ENCODE measurements at regions not wholly inside any gene's neighbourhood (a gene's known extent, or its start where the extent isn't known, plus 50 kb on each side); places are given as distances from the start of the nearest gene placed in this dataset.
"Not testable (repeated sequence)": the region's sequence is repeated elsewhere in the genome, so short reads cannot be mapped to it uniquely, and the experiment has no call there.

DNA sequence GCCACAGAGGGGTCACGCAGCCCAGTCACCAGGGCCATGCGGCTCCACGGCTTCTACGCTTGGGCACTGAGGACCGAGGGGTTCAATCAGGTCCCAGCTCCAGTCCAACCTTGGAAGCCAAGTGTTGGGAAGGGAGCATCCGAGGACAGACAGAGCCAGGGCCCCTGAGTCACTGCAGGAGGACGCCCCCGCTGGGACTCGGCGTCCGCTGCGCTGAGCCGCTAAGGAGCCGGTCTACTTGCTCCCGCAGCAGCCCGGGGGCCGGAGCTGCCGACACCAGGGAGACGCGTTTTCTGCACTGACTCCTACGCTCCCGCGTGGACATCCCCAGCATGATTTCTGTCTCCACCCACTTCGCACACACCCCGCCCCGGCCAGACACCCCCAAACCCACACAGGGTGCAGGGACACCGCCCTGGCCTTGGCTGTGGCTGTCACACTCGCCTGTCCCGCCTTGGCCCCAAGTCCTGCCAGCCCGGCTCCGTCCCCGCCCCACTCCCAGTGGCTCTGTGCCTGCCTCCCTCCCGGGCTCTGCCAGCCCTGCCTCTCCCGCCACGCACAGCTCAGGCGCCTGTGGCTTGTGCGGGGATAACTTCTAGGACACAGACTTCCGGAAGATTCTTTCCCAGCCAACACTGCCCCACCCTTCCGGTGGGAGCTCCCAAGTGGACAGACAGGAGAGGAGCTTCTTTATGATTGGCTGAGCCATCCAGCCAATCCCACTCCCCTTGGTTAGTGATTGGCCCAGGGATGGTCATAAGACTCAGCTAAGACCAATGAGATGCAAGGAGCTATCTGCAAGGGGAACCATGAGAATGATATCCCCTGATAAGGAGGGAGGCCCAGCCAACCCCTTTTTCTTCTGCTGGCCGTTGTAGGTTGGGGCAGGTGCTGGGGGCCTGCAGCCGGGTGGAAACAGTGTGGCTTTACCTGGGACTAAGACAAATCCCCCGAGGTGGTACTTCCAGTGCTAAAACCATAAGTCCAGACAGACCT lies 118.9 kb upstream of the SFSWAP start:
- DNase-seq: no peak

DNA sequence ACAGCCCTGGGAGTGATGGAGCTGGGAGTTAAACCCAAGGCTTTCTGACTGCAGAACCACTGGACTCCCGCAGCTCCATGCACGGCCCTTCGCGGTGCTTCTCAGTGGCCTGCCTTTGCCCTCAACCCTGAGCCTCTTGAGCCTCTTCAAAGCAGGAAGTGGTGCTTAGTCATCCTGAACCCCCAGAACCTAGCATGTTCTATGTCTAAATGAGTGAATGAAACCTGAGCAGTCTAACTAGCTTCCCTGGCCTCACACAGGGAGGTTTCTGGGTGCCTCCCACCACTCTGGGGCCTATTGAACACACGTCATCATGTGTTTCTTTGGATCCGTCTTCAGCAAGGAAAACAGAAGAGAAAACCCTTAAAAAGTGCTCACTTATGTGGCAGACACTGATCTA lies 117.9 kb upstream of the SFSWAP start:
- peak; percentile 22 for DNase-seq

DNA sequence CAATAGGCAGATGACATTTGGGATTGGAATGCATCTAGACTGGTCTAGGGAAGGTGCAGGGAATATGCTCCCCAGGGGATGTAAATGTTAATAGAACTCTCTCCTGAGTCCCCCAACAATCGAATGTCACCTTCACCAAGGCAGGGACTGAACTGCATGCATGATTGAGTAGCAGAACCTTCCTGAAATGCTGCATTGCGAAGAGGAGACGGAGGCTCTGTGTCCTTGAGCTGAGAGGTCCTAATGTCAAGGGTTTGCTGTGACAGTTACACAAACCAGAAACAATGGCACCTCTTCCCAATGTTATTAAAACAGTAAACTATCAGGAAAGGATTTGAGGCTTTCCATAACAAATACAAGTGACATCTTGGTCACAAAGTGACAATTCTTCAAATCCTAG lies 117.5 kb upstream of the SFSWAP start:
- no peak for DNase-seq

- no peak for DNase-seq
Observed at GRCh38 chr12:131596115-131596514, 114.8 kb upstream of the SFSWAP start.

- no peak for DNase-seq
Observed at GRCh38 chr12:131597333-131597732, 113.6 kb upstream of the SFSWAP start.

DNA sequence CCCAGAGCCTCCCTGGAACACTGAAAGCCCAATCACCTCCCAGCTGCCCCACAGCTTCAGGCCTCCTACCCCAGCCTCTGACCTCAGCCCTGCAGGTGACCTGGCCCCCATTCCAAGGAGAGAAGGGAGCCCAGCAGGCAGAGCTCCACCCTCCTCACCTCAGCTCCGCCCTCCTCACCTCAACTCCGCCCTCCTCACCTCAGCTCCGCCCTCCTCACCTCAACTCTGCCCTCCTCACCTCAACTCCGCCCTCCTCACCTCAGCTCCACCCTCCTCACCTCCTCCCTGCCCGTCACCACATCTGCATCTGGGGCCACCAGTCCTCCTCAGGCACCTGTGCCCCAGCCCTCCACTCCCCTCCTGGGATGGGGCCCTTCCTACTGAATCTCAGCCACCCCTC lies 112.2 kb upstream of the SFSWAP start:
- no peak for DNase-seq

GRCh38 chr12:131599190-131600159 lies 111.4 kb upstream of the SFSWAP start:
- DNase-seq: no peak

DNA sequence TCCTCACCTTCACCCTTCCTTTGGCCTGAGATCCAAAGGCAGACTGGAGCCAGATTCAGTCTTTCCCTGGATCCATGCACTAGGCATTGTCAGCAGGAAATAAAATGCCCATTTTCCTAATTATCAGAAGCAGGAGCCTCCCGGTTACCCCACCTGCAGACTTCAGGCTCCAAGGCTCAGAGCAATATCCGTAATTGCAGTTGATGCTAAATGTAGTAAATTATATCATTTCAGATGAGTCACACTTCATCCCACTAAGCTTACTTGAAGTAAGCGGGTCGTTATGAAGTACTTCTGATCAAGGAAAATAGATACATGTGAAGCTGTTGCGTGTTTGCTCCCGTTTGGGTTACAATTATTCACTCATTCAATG lies 110.7 kb upstream of the SFSWAP start:
- DNase-seq: no peak

DNA sequence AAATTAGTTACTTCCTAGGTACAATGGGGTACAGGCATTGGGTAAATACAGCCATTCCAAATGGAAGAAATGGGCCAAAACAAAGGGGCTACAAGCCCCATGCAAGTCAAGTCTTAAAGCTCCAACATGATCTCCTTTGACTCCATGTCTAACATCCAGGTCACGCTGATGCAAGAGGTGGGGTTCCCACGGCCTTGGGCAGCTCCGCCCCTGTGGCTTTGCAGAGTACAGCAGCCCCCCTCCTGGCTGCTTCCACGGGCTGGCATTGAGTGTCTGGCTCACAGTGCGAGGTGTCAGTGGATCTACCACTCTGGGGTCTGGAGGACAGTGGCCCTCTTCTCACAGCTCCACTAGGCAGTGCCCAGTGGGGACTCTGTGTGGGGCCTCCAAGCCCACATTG lies 109.4 kb upstream of the SFSWAP start:
- not testable (repeated sequence) for DNase-seq

DNA sequence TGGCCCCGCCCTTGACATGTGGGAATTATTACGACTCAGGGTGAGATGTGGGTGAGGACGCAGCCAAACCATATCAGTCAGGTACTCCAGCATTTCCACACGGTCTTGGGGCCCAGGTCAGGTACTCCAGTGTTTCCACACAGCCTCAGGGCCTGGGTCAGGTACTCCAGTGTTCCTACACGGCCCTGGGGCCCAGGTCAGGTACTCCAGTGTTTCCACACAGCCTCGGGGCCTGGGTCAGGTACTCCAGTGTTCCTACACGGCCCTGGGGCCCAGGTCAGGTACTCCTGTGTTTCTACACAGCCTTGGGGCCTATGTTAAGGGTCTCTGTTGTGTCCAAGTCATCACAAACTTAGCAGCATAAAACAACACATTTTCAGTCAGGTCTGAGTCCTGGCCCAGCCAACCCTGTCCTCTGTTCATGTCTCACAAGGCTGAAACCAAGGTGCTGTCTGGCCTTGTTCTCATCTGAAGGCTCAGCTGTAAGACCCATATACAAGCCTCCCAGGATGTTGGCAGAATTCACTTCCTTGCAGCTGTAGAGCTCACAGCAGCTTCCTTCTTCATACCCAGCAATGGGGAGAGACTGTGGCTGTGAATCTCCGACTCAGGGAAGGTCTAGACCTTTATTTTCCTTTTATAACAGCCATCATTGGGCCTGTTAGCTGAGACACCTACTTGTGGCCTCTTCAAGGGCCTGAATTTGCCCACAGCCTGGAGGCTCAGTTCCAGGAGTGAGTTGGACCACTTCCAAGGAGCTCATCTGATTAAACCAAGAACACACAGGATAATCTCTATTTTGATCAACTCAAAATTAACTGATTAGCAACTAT lies 107.6 kb upstream of the SFSWAP start:
- DNase-seq: no peak

GRCh38 chr12:131603939-131604795 lies 106.7 kb upstream of the SFSWAP start:
- DNase-seq: peak; percentile 78

DNA sequence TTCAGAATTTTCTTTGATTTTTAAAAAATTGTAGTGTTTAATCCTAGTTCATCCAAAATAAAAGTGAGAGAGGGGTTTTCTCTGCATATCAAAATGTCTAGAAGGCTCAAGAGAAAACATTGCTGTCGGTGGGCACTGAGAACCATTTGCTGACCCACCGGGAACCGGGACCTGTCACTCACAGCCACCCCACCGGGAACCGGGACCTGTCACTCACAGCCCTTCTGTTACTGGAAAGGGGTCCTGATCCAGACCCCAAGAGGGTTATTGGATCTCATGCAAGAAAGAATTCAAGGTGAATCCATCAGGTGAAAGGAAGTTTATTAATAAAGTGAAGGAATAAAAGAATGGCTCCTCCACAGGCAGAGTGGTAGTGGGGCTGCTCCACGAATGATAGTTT lies 106.0 kb upstream of the SFSWAP start:
- DNase-seq: no peak

GRCh38 chr12:131605304-131605829 lies 105.5 kb upstream of the SFSWAP start:
- DNase-seq: no peak

- DNase-seq: peak; percentile 44
Observed at GRCh38 chr12:131606218-131606901, 104.5 kb upstream of the SFSWAP start.

DNA sequence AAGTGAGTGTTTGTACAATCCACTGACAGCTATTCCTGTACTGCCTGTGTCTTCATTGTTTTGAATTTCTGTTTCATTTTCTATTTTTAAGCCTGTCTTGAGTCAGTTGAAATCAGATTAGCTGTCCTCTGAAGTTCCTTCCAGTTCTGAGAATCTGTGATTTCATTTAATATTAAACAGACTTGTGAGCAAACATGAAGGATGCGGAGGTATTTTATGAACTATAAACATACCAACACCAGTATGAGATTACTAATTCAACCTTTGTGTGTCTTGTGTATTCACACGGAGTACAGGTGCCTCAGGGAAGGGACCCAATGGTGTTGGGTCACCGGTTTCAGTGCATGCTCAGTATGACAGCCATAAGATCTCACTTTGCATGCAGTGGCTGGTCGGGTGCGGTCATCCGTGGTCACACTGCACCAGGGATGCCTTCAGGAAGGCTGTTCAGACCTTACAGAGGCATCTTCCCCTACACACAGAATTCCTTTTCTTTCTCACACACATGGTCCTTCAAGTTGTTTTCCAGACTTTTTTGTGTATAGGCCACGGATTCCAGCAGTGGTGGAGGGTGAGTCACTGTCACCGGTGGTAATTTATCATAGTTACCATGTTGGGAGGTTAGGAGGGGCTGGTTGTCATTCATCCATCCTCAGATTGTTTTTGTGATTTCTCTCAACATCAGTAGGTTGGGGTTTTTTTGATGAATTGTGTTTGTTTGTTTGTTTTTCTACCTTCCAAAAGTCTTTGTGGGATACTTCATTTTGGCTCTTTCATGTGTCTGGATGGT lies 103.0 kb upstream of the SFSWAP start:
- DNase-seq: no peak

DNA sequence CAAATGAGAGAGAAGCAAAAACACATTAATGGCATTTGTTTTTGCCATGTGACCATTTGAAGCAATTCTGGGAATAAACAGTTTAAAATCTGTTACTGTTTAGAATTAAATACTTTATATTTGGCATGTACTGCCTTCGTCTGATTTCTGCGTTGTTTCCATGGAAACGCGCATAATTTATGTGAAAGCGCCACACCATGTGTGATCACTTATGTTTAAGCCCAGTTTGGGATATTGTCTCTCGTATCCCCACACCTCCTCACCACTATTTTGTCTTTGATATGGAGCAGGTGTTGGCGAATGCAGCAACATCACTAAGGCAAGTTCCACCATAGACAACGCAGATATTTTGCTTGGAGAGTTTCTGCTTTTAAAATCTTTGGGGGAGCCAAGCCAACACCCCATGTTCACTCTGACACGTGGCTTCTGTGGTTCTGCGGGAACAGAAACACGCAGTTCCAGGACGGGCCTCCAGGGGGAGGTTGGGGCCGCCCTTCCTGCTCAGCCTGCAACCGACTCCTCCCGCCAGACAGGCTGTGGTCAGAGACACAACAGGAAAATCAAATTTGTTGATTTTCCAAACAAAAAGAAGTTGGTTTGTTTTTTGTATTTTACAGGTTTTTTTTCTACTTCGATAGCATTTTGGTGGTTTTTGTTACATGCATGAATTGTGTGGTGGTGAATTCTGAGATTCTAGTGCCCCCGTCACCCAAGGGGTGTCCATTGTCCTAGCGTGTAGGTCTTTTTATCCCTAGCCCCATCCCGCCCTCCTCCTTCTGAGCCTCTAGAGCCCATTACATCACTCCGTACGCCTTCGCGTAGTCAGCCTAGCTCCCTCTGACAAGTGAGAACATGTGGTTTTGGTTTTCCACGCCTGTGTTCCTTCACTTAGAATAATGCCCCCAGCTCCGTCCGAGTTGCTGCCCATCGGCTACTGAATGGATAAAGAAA lies 101.9 kb upstream of the SFSWAP start:
- peak; percentile 74 for DNase-seq

DNA sequence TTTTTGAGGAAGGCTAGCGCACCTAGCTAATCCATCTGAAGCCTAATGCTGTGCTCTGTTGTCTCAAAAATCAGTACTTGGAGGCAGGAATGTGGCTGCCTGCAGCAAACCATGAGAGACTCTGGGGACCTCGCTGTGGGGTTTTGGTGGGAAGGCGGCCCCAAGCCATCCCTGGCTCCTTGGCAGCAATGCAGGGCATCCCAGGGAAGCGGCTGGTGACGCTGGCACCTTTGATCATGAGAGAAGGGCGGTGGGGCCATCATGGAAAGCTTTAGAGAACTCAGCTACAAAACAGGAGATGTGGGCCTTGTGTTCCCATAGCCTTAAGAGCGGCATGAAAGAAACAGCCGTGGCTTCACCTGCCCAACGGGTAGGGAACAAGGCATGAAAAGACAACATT lies 101.1 kb upstream of the SFSWAP start:
- DNase-seq: no peak

DNA sequence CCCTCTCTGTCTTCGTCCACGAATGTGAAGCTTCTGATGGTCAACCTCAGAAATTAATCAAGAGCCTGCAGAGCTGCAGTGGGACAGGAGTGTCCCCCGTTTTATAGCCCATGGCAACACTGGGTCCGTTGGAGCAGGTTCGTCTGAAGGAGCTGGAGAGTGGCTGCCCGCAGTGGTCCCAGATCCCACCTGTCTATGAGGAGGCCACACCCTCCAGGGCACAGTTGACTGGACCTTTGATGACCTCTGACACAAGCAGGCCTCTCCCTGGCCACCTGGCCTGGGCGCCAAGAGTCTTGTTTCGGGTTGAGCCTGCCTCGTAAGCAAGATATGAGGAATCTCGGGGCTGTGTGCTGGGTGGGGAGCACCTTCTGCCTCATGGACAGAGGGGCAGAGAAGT lies 100.7 kb upstream of the SFSWAP start:
- DNase-seq: no peak

- DNase-seq: no peak
Observed at GRCh38 chr12:131610891-131611290, 100.0 kb upstream of the SFSWAP start.

Data from hematopoietic multipotent progenitor cell treated with erythropoietin and hydrocortisone succinate and interleukin-3 and kit ligand, for 4 days (in vitro differentiated cells).